SJCRH30 (cell line): ENCODE measurements at regions not wholly inside any gene's neighbourhood (a gene's known extent, or its start where the extent isn't known, plus 50 kb on each side); places are given as distances from the start of the nearest gene placed in this dataset.

Source experiments
- DNase-seq, 2 experiments: peaks; one replicate each; pipeline ENCODE4 v3.0.0-alpha.2; 2015 to 2020
- H3K27ac ChIP-seq: fragments of 250-450 bp; sonication (Bioruptor Pico); 2 replicates; pipeline ENCODE4 v1.5.1; 2020; ENCODE audit warnings: mild to moderate bottlenecking, moderate library complexity
- H3K27me3 ChIP-seq: fragments of 250-450 bp; sonication (Bioruptor Pico); 2 replicates; pipeline ENCODE4 v1.5.1; 2020; ENCODE audit warnings: mild to moderate bottlenecking, moderate library complexity
- H3K36me3 ChIP-seq: fragments of 250-450 bp; sonication (Bioruptor Pico); 2 replicates; pipeline ENCODE4 v1.5.1; 2020; ENCODE audit warnings: mild to moderate bottlenecking, moderate library complexity
- H3K4me1 ChIP-seq: fragments of 250-450 bp; sonication (Bioruptor Pico); 2 replicates; pipeline ENCODE4 v1.5.1; 2020; ENCODE audit warnings: mild to moderate bottlenecking, moderate library complexity
- H3K4me3 ChIP-seq: fragments of 250-450 bp; sonication (Bioruptor Pico); 2 replicates; pipeline ENCODE4 v1.5.1; 2020; ENCODE audit warnings: mild to moderate bottlenecking, moderate library complexity
- H3K9me3 ChIP-seq: fragments of 250-450 bp; sonication (Bioruptor Pico); replicated peaks from 2 replicates; pipeline ENCODE4 v1.5.1; 2020; ENCODE audit warnings: mild to moderate bottlenecking, moderate library complexity

DNA sequence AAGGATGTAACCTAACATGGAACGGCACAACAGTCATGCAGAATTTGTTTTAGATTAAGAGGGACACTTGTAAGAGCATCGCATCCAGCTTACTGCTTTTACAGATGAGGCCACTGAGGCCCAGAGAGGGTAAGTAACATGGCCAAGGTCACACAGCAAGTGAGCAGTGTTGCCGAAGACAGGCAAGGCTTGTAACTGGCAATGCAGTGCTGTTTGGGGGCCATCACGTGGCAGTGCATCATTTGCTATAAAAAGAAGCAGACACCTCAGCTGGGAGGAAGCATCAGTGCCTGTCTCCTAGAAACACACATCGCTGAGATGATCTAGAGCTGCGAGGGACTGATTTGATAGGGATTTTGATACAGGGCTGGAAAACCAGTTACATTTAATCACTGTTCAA, 108.2 kb upstream of the PROK2 start:
- no peaks in the 10 kb centered on the region for H3K9me3 ChIP-seq
- H3K27me3 ChIP-seq, result no peaks in the 10 kb centered on the region
- H3K4me3 ChIP-seq, result no peak overlapping the region
- no peaks in the 10 kb centered on the region for H3K36me3 ChIP-seq
- no peak for DNase-seq
- no peaks in the 10 kb centered on the region for H3K4me1 ChIP-seq
- H3K27ac ChIP-seq, result no peak overlapping the region

DNA sequence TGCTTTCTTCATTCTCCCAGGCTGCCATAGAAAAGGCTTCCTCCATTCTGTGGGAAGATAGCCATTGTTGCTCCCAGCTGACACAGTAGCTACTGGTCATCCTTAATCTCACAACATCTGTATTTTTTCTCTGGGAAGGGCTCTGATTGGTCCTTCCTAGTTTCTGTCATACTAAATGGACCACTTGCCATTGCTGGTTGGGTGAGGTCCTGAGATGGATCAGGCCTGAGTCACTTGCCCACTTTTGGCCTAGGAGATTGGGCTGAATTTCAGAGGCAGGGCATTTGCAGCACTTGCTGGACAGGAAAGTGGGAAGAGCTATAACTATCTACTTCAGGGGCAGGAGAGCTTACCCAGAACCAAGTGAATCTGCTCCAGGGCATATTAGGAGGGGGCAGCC, 106.5 kb upstream of the PROK2 start:
- DNase-seq, result no peak
- no peak overlapping the region for H3K4me3 ChIP-seq
- H3K4me1 ChIP-seq, result no peaks in the 10 kb centered on the region
- no peaks in the 10 kb centered on the region for H3K9me3 ChIP-seq
- no peak overlapping the region for H3K27ac ChIP-seq
- H3K27me3 ChIP-seq, result no peaks in the 10 kb centered on the region
- no peaks in the 10 kb centered on the region for H3K36me3 ChIP-seq

DNA sequence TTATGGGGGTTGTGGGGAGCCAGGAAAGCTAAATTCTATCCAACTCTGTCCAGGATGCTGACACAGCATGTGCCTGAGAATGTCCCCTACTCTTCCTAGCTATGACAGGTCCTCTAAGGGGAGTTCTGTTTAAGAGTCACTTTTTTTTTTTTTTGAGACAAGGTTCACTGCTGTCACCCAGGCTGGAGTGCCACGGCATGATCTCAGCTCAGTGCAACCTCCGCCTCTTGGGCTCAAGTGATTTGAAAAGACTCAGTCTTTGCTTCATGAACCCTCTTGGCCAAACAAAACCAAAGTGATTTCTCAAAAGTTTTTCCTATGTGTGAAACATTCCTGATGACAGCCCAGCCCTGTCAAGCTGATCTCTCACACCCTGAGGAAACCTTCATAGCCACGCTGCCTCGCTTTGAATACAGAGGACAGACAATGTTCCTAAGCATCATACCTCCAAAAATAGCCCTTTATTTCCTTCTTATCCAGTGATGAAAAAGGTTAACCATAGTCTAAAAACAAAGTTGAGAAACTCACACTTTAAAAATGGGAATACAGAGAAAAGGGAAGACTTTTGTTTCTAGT, 105.5 kb upstream of the PROK2 start:
- H3K9me3 ChIP-seq, result no peaks in the 10 kb centered on the region
- no peaks in the 10 kb centered on the region for H3K4me1 ChIP-seq
- no peaks in the 10 kb centered on the region for H3K36me3 ChIP-seq
- H3K27me3 ChIP-seq, result no peaks in the 10 kb centered on the region
- no peak overlapping the region for H3K27ac ChIP-seq
- H3K4me3 ChIP-seq, result no peak overlapping the region
- DNase-seq, result no peak

DNA sequence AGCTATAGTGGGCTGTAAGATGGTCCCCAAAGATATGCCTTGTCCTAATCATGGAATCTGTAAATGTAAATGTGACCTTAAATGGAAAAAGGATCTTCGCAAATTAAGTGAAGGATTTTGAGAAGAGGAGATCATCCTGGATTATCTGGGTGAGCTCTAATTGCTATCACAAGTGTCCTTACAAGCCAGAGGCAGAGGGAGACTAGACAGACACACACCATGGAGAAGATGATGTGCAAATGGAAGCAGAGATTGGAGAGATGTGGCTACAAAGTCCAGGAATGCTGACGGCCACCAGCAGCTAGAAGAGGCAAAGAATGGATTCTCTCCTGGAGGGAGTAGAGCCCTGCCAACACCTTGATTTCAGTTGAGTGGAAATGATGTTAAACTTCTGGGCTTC, 102.3 kb upstream of the PROK2 start:
- Histone ChIP-seq H3K27me3 (no peaks in the 10 kb centered on the region), H3K36me3 (no peaks in the 10 kb centered on the region), H3K9me3 (no peaks in the 10 kb centered on the region), H3K4me3 (no peak overlapping the region), H3K4me1 (no peaks in the 10 kb centered on the region), H3K27ac (no peak overlapping the region)
- DNase-seq, result no peak

DNA sequence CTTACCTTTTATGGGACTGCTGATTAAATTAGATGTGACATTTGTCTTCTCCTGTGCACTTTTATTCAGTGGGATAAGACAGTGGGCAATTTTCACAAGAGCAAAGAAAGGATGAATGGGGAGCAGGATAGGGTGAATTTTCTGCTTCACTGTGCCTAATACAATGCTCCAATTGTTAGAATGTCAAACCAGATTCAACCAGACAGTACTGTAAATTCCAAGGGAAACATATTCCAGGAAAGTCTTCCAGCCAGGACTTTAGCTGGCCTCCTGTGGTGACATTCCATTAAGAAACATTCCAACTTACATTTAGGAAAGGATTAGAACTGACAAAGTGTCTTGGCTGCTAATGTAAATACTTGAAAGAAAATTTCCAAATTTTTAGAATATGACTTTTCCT, 100.1 kb upstream of the PROK2 start:
- Histone ChIP-seq H3K4me1 (no peaks in the 10 kb centered on the region), H3K9me3 (no peaks in the 10 kb centered on the region), H3K36me3 (no peaks in the 10 kb centered on the region), H3K4me3 (no peak overlapping the region), H3K27ac (no peak overlapping the region), H3K27me3 (no peaks in the 10 kb centered on the region)
- DNase-seq, result peak in 1 of 2 experiments; percentile 21

DNA sequence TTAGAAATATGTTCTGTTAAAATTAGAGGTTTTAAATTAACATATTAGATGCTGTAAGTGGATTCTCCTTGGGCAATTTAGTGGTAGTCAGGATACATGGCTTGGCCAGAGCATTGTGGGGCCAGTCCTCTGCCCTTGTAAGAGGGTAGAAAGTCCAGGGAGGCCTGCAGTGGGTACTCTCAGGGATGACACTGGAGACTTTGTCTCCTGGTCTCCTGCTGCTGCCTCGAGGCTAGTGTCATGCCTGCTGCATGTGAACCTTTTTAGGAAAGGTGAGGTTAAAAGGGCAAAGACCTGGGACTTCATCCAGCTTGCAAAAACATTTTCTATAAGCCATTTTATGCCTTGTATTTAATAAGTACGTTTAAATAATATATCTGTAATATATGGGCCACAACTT, 96.8 kb upstream of the PROK2 start:
- no peak for DNase-seq
- no peaks in the 10 kb centered on the region for H3K9me3 ChIP-seq
- no peaks in the 10 kb centered on the region for H3K4me1 ChIP-seq
- no peaks in the 10 kb centered on the region for H3K27me3 ChIP-seq
- H3K4me3 ChIP-seq, result no peak overlapping the region
- no peaks in the 10 kb centered on the region for H3K36me3 ChIP-seq
- no peak overlapping the region for H3K27ac ChIP-seq

DNA sequence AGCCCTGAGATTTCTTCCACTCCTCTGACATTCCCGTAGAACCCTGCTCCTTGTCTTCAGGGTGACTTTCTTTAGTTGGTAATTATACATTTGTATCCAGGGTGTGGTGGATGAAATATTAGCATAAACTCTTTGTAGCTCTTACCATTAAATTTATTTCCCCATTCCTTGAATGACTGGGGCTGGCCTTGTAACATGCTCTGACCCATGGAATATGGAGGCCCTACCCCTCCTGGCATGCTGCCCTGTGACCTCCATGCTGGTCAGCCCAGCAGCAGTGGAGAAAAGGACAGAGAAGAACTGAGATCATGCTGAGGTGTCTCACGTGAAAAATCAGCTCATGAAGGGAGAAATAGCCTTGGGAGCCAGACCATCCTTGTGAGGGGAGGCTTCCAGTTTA, 96.1 kb upstream of the PROK2 start:
- Histone ChIP-seq H3K9me3 (no peaks in the 10 kb centered on the region), H3K4me1 (no peaks in the 10 kb centered on the region), H3K36me3 (no peaks in the 10 kb centered on the region), H3K27ac (no peak overlapping the region), H3K4me3 (no peak overlapping the region), H3K27me3 (no peaks in the 10 kb centered on the region)
- no peak for DNase-seq

DNA sequence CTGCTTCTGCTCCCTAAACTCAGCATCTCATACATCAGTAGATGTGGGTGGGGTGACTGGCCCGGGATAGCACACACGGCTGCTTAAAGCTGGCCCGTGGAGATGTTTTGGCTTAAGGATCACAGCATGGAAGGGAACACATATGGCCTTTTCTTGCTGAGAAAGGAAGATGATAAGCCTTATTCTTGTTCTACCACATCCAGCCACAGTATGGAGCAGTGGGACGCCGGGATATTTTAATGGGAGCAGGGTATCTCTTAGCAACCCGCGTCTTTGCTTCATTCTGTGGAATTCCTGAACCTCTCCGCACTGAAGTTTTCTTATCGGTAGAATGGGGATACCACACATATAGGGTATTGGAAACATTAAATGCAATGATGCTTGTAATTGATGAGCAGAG, 94.1 kb upstream of the PROK2 start:
- Histone ChIP-seq H3K9me3 (no peaks in the 10 kb centered on the region), H3K27me3 (no peaks in the 10 kb centered on the region), H3K27ac (no peak overlapping the region), H3K4me3 (no peak overlapping the region), H3K36me3 (no peaks in the 10 kb centered on the region), H3K4me1 (no peaks in the 10 kb centered on the region)
- no peak for DNase-seq

DNA sequence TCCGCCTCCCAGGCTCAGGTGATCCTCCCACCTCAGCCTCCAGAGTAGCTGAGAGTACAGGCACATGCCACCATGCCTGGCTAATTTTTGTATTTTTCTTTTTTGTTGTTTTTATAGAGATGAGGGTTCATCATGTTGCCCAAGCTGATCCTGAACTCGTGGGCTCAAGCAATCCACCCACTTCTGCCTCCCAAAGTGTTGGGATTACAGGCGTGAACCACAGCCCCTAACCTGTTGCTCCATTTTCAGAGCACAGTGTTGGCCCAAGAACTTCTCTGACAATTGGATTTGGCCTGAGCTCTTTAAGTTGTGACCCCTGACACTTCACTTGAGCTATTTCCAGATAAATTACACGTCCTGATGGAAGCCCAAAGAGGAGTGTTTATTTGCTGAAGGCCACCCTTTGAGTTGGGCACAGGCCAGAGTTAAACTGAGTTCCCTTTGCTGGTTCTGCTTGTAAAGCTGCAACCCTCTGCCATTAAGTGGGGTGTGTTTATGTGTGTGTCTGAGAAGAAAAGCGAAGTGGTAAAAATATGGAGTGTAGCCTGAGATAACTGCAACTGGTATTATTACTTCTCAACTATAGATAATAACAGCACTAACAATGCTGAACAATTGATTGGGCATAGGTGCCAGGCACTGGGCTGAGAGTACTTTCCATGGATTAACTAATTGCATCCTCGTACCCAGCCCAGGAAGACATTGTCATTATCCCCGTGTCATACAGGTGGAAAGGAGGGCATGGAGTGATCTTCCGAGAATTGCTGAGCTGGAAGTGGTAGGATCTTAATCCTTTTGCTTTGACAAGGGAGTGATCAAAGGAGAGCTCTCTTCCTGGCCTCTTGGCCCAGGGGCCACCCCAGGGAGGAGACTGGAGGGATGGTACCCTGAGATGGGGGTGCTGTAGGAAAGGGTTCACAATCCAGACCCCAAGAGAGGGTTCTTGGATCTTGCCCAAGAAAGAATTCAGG, 91.5 kb upstream of the PROK2 start:
- H3K27me3 ChIP-seq, result no peaks in the 10 kb centered on the region
- no peaks in the 10 kb centered on the region for H3K4me1 ChIP-seq
- H3K4me3 ChIP-seq, result no peak overlapping the region
- DNase-seq, result no peak
- no peak overlapping the region for H3K27ac ChIP-seq
- H3K9me3 ChIP-seq, result no peaks in the 10 kb centered on the region
- no peaks in the 10 kb centered on the region for H3K36me3 ChIP-seq

DNA sequence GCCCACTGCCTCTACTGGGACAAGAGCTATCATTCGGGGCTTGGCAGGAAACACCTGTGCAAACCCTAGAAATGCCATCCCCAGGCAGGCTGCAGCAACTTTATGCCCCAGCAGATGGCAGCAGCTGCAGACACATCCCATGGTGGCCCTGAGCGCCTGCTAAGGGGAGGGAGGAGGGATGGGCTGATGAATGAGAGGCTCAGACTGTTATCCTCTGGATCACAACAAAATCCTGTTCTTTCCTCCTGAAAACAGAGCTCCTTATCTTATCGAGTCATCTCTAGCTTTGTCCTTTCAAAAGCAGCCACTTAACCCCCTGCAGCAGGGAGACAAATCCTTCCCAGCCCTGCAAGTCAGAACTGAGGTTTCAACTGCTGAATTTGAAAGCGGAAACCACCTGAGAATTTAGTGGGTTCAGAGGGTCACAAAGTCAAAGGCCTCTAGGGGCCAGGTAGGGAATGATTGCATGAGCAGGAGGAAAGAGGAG, 90.6 kb upstream of the PROK2 start:
- H3K27ac ChIP-seq, result no peak overlapping the region
- H3K4me1 ChIP-seq, result no peaks in the 10 kb centered on the region
- no peaks in the 10 kb centered on the region for H3K36me3 ChIP-seq
- no peak overlapping the region for H3K4me3 ChIP-seq
- H3K27me3 ChIP-seq, result no peaks in the 10 kb centered on the region
- H3K9me3 ChIP-seq, result no peaks in the 10 kb centered on the region
- DNase-seq, result peak; percentile 56 to 75

DNA sequence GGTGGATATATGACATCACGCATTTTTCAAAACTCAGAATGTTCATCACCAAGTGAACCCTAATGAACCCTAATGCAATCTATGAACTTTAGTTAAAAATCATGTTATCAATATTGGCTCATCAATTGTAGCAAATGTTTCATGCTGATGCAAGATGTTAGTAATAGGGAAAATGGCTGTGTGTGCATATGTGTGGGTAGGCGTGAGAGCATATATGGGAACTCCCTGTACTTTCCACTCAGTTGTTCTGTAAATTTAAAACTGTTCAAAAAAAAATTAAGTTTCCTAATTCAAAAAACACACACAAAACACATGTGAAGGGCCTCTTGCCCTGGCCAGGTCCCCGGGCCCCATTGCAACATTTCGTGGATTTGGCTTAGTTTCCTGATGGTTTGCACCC, 89.7 kb upstream of the PROK2 start:
- H3K9me3 ChIP-seq, result no peaks in the 10 kb centered on the region
- H3K27ac ChIP-seq, result no peak overlapping the region
- DNase-seq, result no peak
- H3K4me3 ChIP-seq, result no peak overlapping the region
- H3K36me3 ChIP-seq, result no peaks in the 10 kb centered on the region
- no peaks in the 10 kb centered on the region for H3K4me1 ChIP-seq
- H3K27me3 ChIP-seq, result no peaks in the 10 kb centered on the region

DNA sequence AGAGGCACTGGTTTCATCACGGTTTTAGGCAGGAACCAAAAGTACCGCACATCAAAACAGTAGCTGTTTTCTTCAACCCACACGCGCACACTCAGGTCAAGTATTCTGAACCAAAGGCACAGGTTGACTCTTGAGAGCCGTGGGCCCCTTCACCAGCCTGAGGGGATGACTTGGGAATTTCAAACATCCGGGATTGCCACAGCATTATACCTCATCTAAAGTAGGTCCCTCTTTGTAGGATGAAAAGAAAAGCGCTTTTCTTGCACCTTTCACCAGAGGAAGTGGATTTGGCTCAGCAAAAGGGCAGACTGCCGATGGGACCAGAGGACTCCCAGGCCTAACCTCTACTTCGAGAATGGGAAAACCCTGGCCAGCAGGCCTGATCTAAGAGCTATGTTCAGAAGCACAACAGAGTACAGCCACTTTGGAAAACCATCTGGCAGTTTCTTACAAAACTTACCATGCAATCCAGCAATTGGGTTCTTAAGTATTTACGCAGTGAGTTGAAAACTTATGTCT, 88.2 kb upstream of the PROK2 start:
- no peak for DNase-seq
- H3K36me3 ChIP-seq, result no peaks in the 10 kb centered on the region
- no peaks in the 10 kb centered on the region for H3K27me3 ChIP-seq
- H3K9me3 ChIP-seq, result no peaks in the 10 kb centered on the region
- no peak overlapping the region for H3K4me3 ChIP-seq
- no peak overlapping the region for H3K27ac ChIP-seq
- no peaks in the 10 kb centered on the region for H3K4me1 ChIP-seq

DNA sequence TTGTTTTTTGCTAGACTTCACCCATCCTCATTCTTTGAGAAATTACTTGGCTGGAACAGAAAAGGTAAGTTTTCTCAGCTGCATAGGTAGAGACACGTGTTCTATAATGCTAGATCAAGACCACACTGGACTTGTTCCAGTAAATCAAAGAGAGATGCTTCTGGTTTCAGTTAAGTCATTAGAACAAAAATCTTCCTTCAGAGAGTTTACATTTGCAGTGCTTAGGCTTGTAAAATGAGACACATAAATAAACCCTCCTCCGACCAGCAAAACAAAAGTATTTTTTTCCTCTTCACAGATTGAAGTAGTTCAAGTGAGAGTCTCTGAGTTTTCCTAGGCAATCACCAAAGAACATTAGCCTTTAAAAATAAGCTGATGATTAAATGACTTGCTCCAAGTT, 87.3 kb upstream of the PROK2 start:
- no peak overlapping the region for H3K27ac ChIP-seq
- DNase-seq, result no peak
- H3K36me3 ChIP-seq, result no peaks in the 10 kb centered on the region
- H3K9me3 ChIP-seq, result no peaks in the 10 kb centered on the region
- no peak overlapping the region for H3K4me3 ChIP-seq
- no peaks in the 10 kb centered on the region for H3K4me1 ChIP-seq
- H3K27me3 ChIP-seq, result no peaks in the 10 kb centered on the region

DNA sequence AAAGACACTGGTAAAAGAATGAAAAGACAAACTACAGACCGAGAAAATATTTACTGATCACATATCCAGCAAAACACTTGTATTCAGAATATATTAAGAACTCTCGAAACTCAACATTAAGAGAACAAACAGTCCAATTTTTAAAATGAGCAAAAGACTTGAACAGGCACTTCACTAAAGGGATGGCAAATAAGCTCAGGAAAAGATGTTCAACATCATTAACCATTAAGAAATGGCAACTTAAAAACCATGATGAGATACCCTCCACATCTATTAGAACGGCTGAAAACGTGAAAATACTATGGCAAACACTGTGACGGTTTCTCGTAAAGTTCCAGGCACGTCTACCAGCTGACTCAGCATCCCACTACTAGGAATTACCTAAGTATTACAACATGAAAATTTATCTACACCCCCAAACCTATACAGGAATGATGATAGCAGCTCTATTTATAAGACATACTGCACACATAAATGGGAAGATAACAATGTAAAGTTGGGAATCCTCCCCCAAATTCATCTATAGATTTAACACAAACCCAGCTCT, 86.1 kb upstream of the PROK2 start:
- Histone ChIP-seq H3K4me3 (no peak overlapping the region), H3K27me3 (no peaks in the 10 kb centered on the region), H3K36me3 (no peaks in the 10 kb centered on the region), H3K27ac (no peak overlapping the region), H3K4me1 (no peaks in the 10 kb centered on the region), H3K9me3 (no peaks in the 10 kb centered on the region)
- DNase-seq, result no peak

DNA sequence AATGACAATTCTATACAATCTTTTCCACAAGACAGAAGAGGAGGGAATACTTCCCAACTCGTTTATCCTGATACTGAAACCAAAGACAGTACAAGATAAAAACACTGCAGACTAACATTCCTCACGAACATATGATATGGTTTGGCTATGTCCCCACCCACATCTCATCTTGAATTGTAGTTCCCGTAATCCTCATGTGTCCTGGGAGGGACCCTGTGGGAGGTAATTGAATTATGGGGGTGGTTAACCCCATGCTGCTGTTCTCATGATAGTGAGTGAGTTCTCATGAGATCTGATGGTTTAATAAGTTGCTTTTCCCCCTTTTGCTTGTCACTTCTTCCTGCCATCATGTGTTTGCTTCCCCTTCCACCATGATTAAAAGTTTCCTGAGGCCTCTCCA, 83.9 kb upstream of the PROK2 start:
- H3K27ac ChIP-seq, result no peak overlapping the region
- H3K36me3 ChIP-seq, result no peaks in the 10 kb centered on the region
- no peaks in the 10 kb centered on the region for H3K27me3 ChIP-seq
- H3K4me1 ChIP-seq, result no peaks in the 10 kb centered on the region
- no peaks in the 10 kb centered on the region for H3K9me3 ChIP-seq
- H3K4me3 ChIP-seq, result no peak overlapping the region
- DNase-seq, result no peak
